IMR-90 (cell line): ENCODE measurements at regions not wholly inside any gene's neighbourhood (a gene's known extent, or its start where the extent isn't known, plus 50 kb on each side); places are given as distances from the start of the nearest gene placed in this dataset.

Experiments used
- ATAC-seq: fragments of 200-7000 bp; cut with Tn5 transposase; 2 replicates; pipeline ENCODE4 v1.9.1; 2020; ENCODE audit warnings: low read depth, mild to moderate bottlenecking, moderate library complexity
- BruUV-seq: library from RNA; stranded (reverse); fragments of 400-500 nt; replicated peaks from 2 replicates; lab custom pipeline; 2021; lab: Mats Ljungman, UMichigan
- CTCF ChIA-PET: fragments of 300-600 bp; formaldehyde crosslinking; extraction: SDS; loops from one replicate; lab custom pipeline; 2021; ENCODE audit warnings: antibody characterized with exemption; lab: Yijun Ruan, JAX
- POLR2A ChIA-PET: fragments of 300-600 bp; sonication (Branson Sonifier 250); formaldehyde crosslinking; loops from one replicate; lab custom pipeline; 2022; ENCODE audit warnings: antibody characterized with exemption; ENCODE audit not compliant: unreplicated experiment; lab: Charles Lee
- DNase-seq: peaks from one replicate; pipeline ENCODE4 v3.0.0; 2013
- H2AFZ ChIP-seq: replicated peaks from 2 replicates; pipeline ENCODE3; 2013; ENCODE audit warnings: low read length, mild to moderate bottlenecking; ENCODE audit not compliant: poor library complexity
- H2AK5ac ChIP-seq: 2 replicates; pipeline ENCODE4 v1.6.1; 2013; ENCODE audit warnings: low read depth, low read length, inconsistent platforms
- H2AK9ac ChIP-seq: replicated peaks from 2 replicates; pipeline ENCODE3; 2013; ENCODE audit warnings: mild to moderate bottlenecking, low read depth, low read length, moderate library complexity; ENCODE audit not compliant: poor library complexity
- H2BK120ac ChIP-seq: 2 replicates; pipeline ENCODE4 v1.6.1; 2013; ENCODE audit warnings: low read depth, low read length, inconsistent platforms
- H2BK15ac ChIP-seq: 3 replicates; pipeline ENCODE4 v1.6.1; 2013; ENCODE audit warnings: low read depth, low read length, inconsistent platforms
- H2BK20ac ChIP-seq: 2 replicates; pipeline ENCODE4 v1.6.1; 2013; ENCODE audit warnings: low read depth, mild to moderate bottlenecking, inconsistent platforms, low read length, moderate library complexity
- H2BK5ac ChIP-seq: 2 replicates; pipeline ENCODE4 v1.6.1; 2013; ENCODE audit warnings: mild to moderate bottlenecking, low read depth, low read length, inconsistent platforms; ENCODE audit not compliant: poor library complexity, severe bottlenecking
- H3K14ac ChIP-seq: replicated peaks from 2 replicates; pipeline ENCODE4 v1.6.1; 2013; ENCODE audit warnings: low read depth, low read length, inconsistent platforms
- H3K18ac ChIP-seq: 2 replicates; pipeline ENCODE4 v1.6.1; 2013; ENCODE audit warnings: low read depth, low read length, control low read depth
- H3K23ac ChIP-seq: 2 replicates; pipeline ENCODE4 v1.6.1; 2013; ENCODE audit warnings: low read depth, low read length, inconsistent platforms
- H3K27ac ChIP-seq: 2 replicates; pipeline ENCODE4 v1.5.1; 2013; ENCODE audit warnings: mild to moderate bottlenecking, control low read depth, low read length; ENCODE audit not compliant: insufficient read depth
- H3K27me3 ChIP-seq: 2 replicates; pipeline ENCODE4 v1.6.1; 2013; ENCODE audit warnings: low read length; ENCODE audit not compliant: control insufficient read depth, insufficient read depth
- H3K36me3 ChIP-seq: 2 replicates; pipeline ENCODE4 v1.6.1; 2013; ENCODE audit warnings: low read length, mixed read lengths; ENCODE audit not compliant: control insufficient read depth, insufficient read depth
- H3K4ac ChIP-seq: 2 replicates; pipeline ENCODE4 v1.6.1; 2013; ENCODE audit warnings: low read depth, low read length, inconsistent platforms
- H3K4me1 ChIP-seq: 2 replicates; pipeline ENCODE4 v1.6.1; 2013; ENCODE audit warnings: low read length, mixed read lengths; ENCODE audit not compliant: control insufficient read depth, insufficient read depth
- H3K4me2 ChIP-seq: 2 replicates; pipeline ENCODE4 v1.6.1; 2013; ENCODE audit warnings: low read depth, mild to moderate bottlenecking, control low read depth, low read length, moderate library complexity
- H3K4me3 ChIP-seq: 2 replicates; pipeline ENCODE4 v1.5.1; 2013; ENCODE audit warnings: low read depth, mild to moderate bottlenecking, control low read depth, low read length, moderate library complexity; ENCODE audit not compliant: insufficient read depth
- H3K56ac ChIP-seq: 2 replicates; pipeline ENCODE4 v1.6.1; 2013; ENCODE audit warnings: low read length, inconsistent platforms; ENCODE audit not compliant: insufficient read depth; ENCODE audit errors: extremely low read depth
- H3K79me1 ChIP-seq, 2 experiments: 2 replicates each; pipeline ENCODE4 v1.6.1; 2013; ENCODE audit warnings: low read length in 2 of 2, inconsistent platforms in 1 of 2, low read depth in 1 of 2
- H3K9ac ChIP-seq: 2 replicates; pipeline ENCODE4 v1.6.1; 2013; ENCODE audit warnings: low read depth, low read length, control low read depth
- H3K9me1 ChIP-seq: 2 replicates; pipeline ENCODE4 v1.6.1; 2013; ENCODE audit warnings: low read length, inconsistent platforms; ENCODE audit not compliant: insufficient read depth
- H3K9me3 ChIP-seq: 2 replicates; pipeline ENCODE4 v1.6.1; 2013; ENCODE audit warnings: low read length; ENCODE audit not compliant: control insufficient read depth, insufficient read depth
- H4K20me1 ChIP-seq: 2 replicates; pipeline ENCODE4 v1.6.1; 2013; ENCODE audit warnings: low read length, inconsistent platforms; ENCODE audit not compliant: insufficient read depth
- H4K5ac ChIP-seq: 2 replicates; pipeline ENCODE4 v1.6.1; 2013; ENCODE audit warnings: mild to moderate bottlenecking, low read depth, low read length, control low read depth
- H4K8ac ChIP-seq, 2 experiments: 2 replicates each; pipeline ENCODE4 v1.6.1; 2013; ENCODE audit warnings: low read depth in 2 of 2, low read length in 2 of 2, control low read depth in 1 of 2, inconsistent platforms in 1 of 2
- H4K91ac ChIP-seq: 2 replicates; pipeline ENCODE4 v1.6.1; 2013; ENCODE audit warnings: low read depth, low read length, inconsistent platforms; ENCODE audit not compliant: insufficient read depth
- BHLHE40 ChIP-seq: fragments of 150-350 bp; IDR thresholded peaks from 2 replicates; pipeline ENCODE4 v1.6.1; 2016; ENCODE audit warnings: mild to moderate bottlenecking, low read depth, low read length
- CEBPB ChIP-seq: IDR thresholded peaks from 2 replicates; pipeline ENCODE4 v1.6.1; 2012; ENCODE audit warnings: low read depth, low read length, improper control_type of control experiment
- CHD1 ChIP-seq: IDR thresholded peaks from 2 replicates; pipeline ENCODE4 v1.6.1; 2012; ENCODE audit warnings: low read depth, low read length, improper control_type of control experiment
- CTCF ChIP-seq: conservative IDR thresholded peaks from 2 replicates; pipeline ENCODE4 v1.5.1; 2012; ENCODE audit warnings: mild to moderate bottlenecking, low read depth, low read length, improper control_type of control experiment
- ELK1 ChIP-seq: fragments of 150-350 bp; IDR thresholded peaks from 2 replicates; pipeline ENCODE4 v1.6.1; 2016; ENCODE audit warnings: low read depth, mild to moderate bottlenecking, low read length, moderate library complexity, borderline replicate concordance
- FOS ChIP-seq: fragments of 150-350 bp; IDR thresholded peaks from 2 replicates; pipeline ENCODE4 v1.6.1; 2016; ENCODE audit warnings: low read depth, low read length
- MAFK ChIP-seq: IDR thresholded peaks from 2 replicates; pipeline ENCODE4 v1.6.1; 2012; ENCODE audit warnings: low read depth, low read length, improper control_type of control experiment
- MAZ ChIP-seq: IDR thresholded peaks from 2 replicates; pipeline ENCODE4 v1.6.1; 2012; ENCODE audit warnings: low read depth, mild to moderate bottlenecking, low read length, improper control_type of control experiment, moderate library complexity, borderline replicate concordance
- MXI1 ChIP-seq: IDR thresholded peaks from 2 replicates; pipeline ENCODE4 v1.6.1; 2012; ENCODE audit warnings: low read depth, mild to moderate bottlenecking, low read length, moderate library complexity, borderline replicate concordance
- NFE2L2 ChIP-seq: fragments of 150-350 bp; IDR thresholded peaks from 2 replicates; pipeline ENCODE4 v1.6.1; 2016; ENCODE audit warnings: low read depth, mild to moderate bottlenecking, low read length
- POLR2A ChIP-seq: IDR thresholded peaks from 2 replicates; pipeline ENCODE4 v1.6.1; 2012; ENCODE audit warnings: mild to moderate bottlenecking, low read depth, low read length
- RAD21 ChIP-seq: IDR thresholded peaks from 2 replicates; pipeline ENCODE4 v1.6.1; 2012; ENCODE audit warnings: low read length, improper control_type of control experiment
- RCOR1 ChIP-seq: IDR thresholded peaks from 2 replicates; pipeline ENCODE4 v1.6.1; 2012; ENCODE audit warnings: mild to moderate bottlenecking, low read length, improper control_type of control experiment; ENCODE audit not compliant: insufficient replicate concordance
- RFX5 ChIP-seq: IDR thresholded peaks from 2 replicates; pipeline ENCODE4 v1.8.0; 2012; ENCODE audit warnings: low read depth, mild to moderate bottlenecking, low read length, moderate library complexity
- SMC3 ChIP-seq: fragments of 150-350 bp; IDR thresholded peaks from 2 replicates; pipeline ENCODE4 v1.6.1; 2016; ENCODE audit warnings: low read depth, mild to moderate bottlenecking, antibody characterized with exemption, low read length, moderate library complexity
- USF2 ChIP-seq: fragments of 150-350 bp; IDR thresholded peaks from 2 replicates; pipeline ENCODE4 v1.6.1; 2017; ENCODE audit warnings: mild to moderate bottlenecking, antibody characterized with exemption, low read length, low read depth
- WGBS, 2 experiments: methylation state at CpG; one replicate each; pipeline versions ENCODE4 v1.1.5 to v1.1.7; 2013; ENCODE audit warnings: missing lambda C conversion rate in 2 of 2; ENCODE audit not compliant: insufficient read length in 1 of 2; ENCODE audit errors: extremely low coverage in 2 of 2; 5-methylcytosine and 5-hydroxymethylcytosine counted together
- dilution Hi-C: fragments of 300-500 bp; cut with HindIII; formaldehyde crosslinking; loops from one replicate; pipeline ENCODE4 v1.14.3; 2018; ENCODE audit warnings: low sequenced_read_pairs; ENCODE audit not compliant: unreplicated experiment
- in situ Hi-C: fragments of 300-500 bp; cut with MboI; formaldehyde crosslinking; loops from 3 replicates; pipeline ENCODE4 v1.14.3; 2019; ENCODE audit warnings: low sequenced_read_pairs, inconsistent platforms, mixed read lengths
- intact Hi-C: fragments of 100-400 bp; cut with micrococcal nuclease; formaldehyde crosslinking; loops from 2 replicates; pipeline ENCODE4 v1.10.0; 2022

GRCh38 chr6:144867761-144868160, 582.6 kb downstream of the UTRN start:
- Histone ChIP-seq H3K4me3 (no peak overlapping the region), H2AK9ac (no peak overlapping the region), H2BK120ac (no peak overlapping the region), H3K14ac (no peak overlapping the region), H4K20me1 (no peaks in the 10 kb centered on the region), H3K27me3 (no peaks in the 10 kb centered on the region), H4K8ac (no peak overlapping the region), H3K4me1 (no peaks in the 10 kb centered on the region), H3K27ac (no peak overlapping the region), H2AFZ (no peak overlapping the region), H2BK5ac (no peak overlapping the region), H2AK5ac (no peak overlapping the region), H4K5ac (no peak overlapping the region), H2BK20ac (no peak overlapping the region), H3K36me3 (no peaks in the 10 kb centered on the region), H2BK15ac (no peak overlapping the region), H3K56ac (no peak overlapping the region), H3K9me3 (no peaks in the 10 kb centered on the region; the same call in 1 of the 2 replicates), H3K9ac (no peak overlapping the region), H3K23ac (no peak overlapping the region), H3K18ac (no peak overlapping the region), H3K79me1 (no peaks in the 10 kb centered on the region), H3K4ac (no peak overlapping the region), H4K91ac (no peak overlapping the region), H3K4me2 (peak overlapping the region; percentile 90; the same call in 1 of the 2 replicates), H3K9me1 (no peaks in the 10 kb centered on the region)
- intact Hi-C loops, result no loop called here
- in situ Hi-C loops, result no loop called here
- ChIA-PET CTCF (interaction anchor here (1.1 kb wide), 1 partner anchor 28 kb away, joined by 3 read pairs; no protein-coding TSS in a partner anchor), POLR2A (no interaction called here)
- TF ChIP-seq CTCF (no peak), MXI1 (no peak), CEBPB (no peak), BHLHE40 (no peak), MAZ (no peak), ELK1 (no peak), SMC3 (no peak), POLR2A (no peak), CHD1 (no peak), FOS (no peak), RFX5 (no peak), USF2 (no peak), MAFK (no peak), RCOR1 (no peak), RAD21 (no peak), NFE2L2 (no peak)
- no peak for DNase-seq
- no peak for ATAC-seq
- dilution Hi-C loops, result no loop called here
- 50% methylated on average over 1 of the region's 2 CpGs; no CpG with 5 or more reads in 1 of the 2 experiments for WGBS, 2 experiments
- BruUV-seq, result no TSS peak
